Omental fat pad (tissue), 3 donors: ENCODE measurements at regions not wholly inside any gene's neighbourhood (a gene's known extent, or its start where the extent isn't known, plus 50 kb on each side); places are given as distances from the start of the nearest gene placed in this dataset.
A peak's percentile ranks its signal among the peaks of the same experiment; 100 is the strongest.

Experiments
- ATAC-seq: fragments of 150-250 bp; one replicate; pipeline ENCODE4 v1.9.1; 2016; ENCODE audit warnings: mild to moderate bottlenecking, moderate library complexity; ENCODE audit not compliant: low FRiP score
- DNase-seq: peaks from one replicate; pipeline ENCODE4 v3.0.0-alpha.2; 2019; ENCODE audit warnings: low spot score
- CTCF ChIP-seq, 3 donors: fragments of 450-650 bp; IDR thresholded peaks; one replicate each; pipeline ENCODE4 v1.5.1; 2016 to 2017; ENCODE audit warnings: antibody characterized with exemption in 3 of 3, mild to moderate bottlenecking in 3 of 3, moderate library complexity in 2 of 3

- TF ChIP-seq CTCF (IDR thresholded peaks at IDR 0.05): no peak
- DNase-seq: no peak
- ATAC-seq: no peak
These were observed 630.0 kb upstream of the ADGRL2 start for GRCh38 chr1:81170721-81171120.

DNA sequence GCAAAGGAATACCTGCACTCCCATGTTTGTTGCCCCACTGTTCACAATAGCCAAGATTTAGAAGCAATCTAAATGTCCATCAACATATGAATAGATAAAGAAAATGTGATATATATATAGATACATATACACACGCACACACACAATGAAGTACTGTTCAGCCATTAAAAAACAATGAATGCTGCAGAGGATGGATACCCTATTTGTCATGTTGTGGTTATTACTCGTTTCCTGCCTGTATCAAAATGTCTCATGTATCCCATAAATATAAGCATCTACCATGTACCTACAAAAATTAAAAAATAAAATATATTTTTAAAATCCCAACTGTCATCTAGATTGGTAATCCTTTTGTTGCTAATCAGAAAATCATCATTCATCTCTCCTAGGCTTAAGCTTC lies 634.8 kb upstream of the ADGRL2 start:
- ATAC-seq: no peak
- DNase-seq: no peak
- TF ChIP-seq CTCF (IDR thresholded peaks at IDR 0.05): no peak

DNA sequence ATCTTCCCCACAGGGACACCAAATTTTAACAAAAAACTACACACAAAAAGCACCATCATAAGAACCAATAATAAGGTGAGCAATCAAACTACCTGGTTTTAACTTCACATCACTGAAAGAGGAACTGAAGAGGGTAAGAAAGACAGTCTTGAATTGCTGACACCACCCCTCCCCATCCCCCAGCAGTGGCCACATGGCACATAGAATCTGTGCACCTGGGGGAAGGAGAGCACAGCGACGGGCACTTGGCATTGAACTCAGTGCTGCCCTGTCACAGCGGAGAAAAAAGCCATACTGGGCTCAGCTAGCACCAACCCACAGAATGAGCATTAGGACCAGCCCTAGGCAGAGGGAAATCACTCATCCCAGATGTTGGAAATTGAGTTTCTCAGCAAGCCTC lies 640.0 kb upstream of the ADGRL2 start:
- ATAC-seq (no peak), DNase-seq (no peak)
- no peak for TF ChIP-seq CTCF (IDR thresholded peaks at IDR 0.05)

DNA sequence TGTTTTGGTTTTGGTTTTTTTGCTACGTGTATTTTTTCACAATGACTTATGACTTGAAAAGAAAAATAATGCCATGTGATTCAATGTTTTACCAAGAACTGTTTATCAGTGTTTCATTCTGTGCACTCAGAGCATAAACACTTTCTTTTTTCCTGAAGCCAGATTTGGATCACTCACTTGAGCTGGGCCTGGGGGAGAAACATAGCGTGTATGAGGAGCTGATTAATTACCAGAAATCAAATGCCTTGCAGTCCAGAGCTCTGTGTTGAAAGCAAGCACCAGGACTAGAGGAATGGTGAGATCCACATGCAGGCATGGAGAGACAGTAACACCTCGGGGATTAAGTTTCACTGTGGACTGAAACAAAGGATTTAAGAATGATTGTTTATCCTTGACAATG lies 642.1 kb upstream of the ADGRL2 start:
- TF ChIP-seq CTCF (IDR thresholded peaks at IDR 0.05): no peak
- ATAC-seq: peak; percentile 94
- DNase-seq: no peak

DNA sequence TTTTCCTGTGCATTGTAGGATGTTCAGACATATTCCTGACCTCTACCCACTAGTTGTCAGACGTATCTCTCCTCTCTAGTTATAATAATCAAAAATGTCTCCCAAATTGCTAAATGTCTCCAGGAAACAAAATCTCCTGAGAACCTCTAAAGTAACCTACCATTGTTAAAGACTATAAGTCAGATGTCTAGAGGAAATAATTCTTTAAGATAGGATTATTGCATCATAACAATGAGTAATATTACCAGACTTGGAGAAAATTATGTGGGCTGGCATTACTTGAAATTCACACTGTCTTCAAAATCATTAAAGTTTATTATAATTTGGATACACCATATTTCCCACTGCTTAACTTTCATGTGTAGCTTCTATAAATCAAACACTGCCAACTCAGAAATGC lies 643.0 kb upstream of the ADGRL2 start:
- no peak for ATAC-seq
- DNase-seq: no peak
- TF ChIP-seq CTCF (IDR thresholded peaks at IDR 0.05): no peak

- DNase-seq (no peak), ATAC-seq (no peak)
- TF ChIP-seq CTCF (IDR thresholded peaks at IDR 0.05): no peak
These were observed 643.8 kb upstream of the ADGRL2 start for GRCh38 chr1:81156887-81157286.

DNA sequence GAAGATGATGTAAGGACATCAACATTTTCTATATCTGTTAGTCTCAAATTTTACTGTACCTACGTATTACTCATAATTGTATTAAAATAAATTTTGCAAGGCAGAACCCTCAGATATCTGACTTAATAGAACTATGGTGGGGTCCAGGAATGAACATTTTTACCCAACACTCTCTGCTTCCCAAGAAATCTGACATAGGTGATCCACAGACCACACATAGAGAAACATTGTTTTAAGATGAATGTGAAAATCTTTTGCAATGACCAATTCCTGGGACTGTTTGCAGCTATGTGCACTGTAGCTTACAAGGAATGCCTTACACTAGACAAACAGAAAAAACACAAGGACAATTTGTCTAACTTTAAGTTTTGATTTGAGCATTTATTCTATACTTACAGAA lies 645.6 kb upstream of the ADGRL2 start:
- no peak for TF ChIP-seq CTCF (IDR thresholded peaks at IDR 0.05)
- no peak for DNase-seq
- ATAC-seq: peak; percentile 13
